ENCODE measurements at regions not wholly inside any gene's neighbourhood (a gene's known extent, or its start where the extent isn't known, plus 50 kb on each side); places are given as distances from the start of the nearest gene placed in this dataset.

DNA sequence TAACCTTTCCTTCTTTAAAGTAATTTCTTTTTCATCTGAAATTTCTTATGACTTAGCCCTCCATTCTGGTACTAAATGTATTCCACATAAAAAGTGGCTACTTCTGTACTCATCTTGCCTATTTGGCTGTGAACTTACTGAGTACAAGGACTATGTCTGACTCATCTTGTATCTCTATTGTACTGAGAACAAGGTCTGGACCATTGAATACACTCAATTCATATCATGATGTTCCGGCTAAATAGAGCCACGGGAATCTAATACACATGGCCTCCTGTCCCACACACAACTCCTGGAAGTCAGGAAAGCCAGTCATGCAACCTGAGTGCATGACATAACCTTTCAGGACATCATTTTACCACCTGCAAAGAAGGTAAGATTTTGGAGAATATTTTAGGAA is 203.9 kb downstream of the PLK2 start:
- DNase-seq (ENCODE audit: low read depth), result no peak

GRCh38 chr5:58255386-58255785 is 204.5 kb downstream of the PLK2 start:
- DNase-seq (ENCODE audit: low read depth), result no peak

DNA sequence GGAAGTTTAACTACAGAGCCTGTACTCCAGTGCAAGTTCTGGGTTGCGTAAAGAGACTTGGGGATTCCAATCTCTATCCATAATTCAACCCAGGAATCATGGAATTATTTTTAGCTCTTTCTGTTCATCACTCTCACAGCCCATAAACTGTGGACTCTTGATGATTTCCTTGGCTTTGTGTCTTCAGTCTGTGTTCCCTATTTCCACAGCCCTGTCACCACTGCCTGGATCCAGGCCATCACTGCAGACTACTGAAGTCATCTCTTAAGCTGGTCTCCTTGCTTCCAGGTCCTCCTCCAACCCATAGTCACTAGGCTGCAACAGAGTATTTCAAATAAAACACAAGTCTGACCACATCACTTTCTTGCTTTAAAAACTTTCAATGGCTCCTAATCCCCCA is 211.7 kb downstream of the PLK2 start:
- DNase-seq (ENCODE audit: low read depth), result no peak

GRCh38 chr5:58246461-58246944 is 213.4 kb downstream of the PLK2 start:
- DNase-seq (ENCODE audit: low read depth), result no peak

DNA sequence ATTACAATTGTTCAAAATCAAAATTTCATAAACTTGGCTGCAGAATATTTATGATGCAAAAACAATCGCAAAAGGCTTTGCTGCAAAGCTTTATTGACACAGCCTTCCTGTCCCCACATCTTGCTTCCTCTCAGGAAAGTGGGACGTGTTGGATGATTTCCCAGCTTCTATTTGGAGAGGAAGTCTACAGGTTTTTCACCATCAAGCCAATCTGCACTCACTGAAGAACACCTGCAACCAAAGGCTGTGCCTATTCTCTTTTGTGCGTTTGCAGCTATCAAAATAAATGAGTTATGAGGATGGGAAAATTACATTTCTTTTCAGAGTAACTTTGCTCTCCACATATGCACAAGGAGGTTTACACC is 214.4 kb downstream of the PLK2 start:
- no peak for DNase-seq (ENCODE audit: low read depth)

- no peak for DNase-seq (ENCODE audit: low read depth)
Observed at GRCh38 chr5:58244819-58245475, 214.9 kb downstream of the PLK2 start.

DNA sequence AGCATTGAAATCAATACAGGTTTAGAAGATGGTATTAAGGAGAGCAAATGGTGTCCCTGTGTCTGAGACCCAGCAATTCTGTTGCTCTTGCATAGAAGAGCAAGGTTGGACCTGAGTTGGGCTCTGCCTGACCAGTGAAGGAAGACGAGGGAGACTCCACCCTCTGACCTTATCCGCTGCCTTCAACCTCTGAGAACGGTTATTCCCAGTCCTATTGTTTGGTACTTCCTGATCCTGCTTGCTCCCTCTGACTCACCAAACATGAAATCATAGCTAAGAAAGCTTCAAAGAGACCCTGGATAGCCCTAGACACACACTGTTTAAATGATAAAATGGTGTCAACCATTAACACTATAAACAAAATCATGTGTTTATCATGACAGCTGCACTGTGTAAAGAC is 218.5 kb downstream of the PLK2 start:
- DNase-seq (ENCODE audit: low read depth), result no peak

DNA sequence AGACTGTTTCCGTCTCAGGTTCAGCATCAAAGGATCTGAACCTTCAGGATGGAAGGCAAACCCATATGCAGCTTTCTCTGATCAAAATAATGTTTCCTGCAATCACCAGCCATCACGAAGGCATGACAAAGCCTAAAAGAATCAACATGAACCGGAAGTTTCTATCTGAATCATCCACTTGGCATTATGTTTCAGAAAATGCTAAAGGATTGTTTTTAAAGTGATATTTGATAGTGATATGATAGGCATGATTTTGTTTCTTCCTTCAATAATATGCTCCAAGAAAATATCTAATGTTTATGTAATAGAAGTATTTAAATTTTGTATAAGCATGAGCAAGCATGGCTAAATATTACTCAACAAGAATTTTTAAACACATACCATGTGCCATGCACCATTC is 219.6 kb downstream of the PLK2 start:
- DNase-seq (ENCODE audit: low read depth), result no peak

DNA sequence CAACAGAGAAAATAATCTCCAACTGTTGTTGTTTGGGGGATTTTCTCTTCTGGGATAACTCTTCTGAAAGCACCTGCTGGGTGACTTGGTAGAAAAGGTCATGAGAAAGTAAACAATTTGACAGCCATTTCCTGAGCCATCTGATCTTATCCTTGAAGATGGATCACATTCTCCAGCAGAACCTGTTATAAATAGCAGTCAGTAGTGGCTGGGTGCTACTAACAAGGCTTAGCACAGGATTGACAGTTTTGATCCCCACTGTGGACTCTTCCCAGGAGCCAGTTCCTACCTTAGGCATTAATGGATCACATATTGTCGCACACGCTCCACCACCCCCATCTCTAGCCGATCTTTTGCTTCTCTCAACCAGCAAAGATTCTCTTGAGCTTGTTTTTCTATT is 220.2 kb downstream of the PLK2 start:
- no peak for DNase-seq (ENCODE audit: low read depth)

- DNase-seq (ENCODE audit: low read depth), result no peak
Observed at GRCh38 chr5:58239045-58239444, 220.8 kb downstream of the PLK2 start.

DNA sequence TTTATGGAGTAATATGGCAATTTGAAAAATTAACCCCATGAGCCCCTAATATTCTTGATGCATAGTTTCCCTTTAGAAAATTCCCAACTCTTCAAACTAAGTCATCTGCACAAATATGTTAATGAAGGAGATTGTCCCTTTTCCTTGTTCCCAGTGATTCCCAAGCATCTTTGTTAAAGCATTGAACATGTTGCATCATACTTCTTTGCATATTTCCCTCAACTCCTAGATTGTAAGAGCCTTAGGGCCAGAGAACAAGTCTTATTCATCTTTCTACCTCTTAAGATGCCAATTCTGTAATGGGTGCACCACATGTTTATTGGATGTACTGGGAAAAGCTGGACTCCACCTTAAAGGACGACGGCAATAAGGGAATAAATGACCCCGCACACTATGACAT is 223.4 kb downstream of the PLK2 start:
- no peak for DNase-seq (ENCODE audit: low read depth)

DNA sequence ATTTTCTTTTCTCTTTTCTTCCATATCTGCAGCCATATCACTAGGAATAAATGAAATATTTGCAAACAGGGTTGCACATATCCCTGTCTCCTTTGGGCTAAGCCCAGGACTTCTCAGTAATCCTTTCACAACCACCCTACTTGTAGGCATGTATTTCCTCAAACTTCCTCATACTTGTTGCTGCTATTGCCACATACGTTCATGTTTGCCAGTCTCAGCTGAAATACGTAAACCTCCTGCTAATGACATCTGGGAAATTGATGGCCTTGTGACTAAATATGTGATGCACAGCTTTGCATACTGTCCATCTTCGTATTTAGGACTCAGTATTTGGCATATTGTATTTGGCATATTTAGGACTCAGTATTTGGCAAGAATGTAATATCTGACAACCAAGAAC is 224.6 kb downstream of the PLK2 start:
- peak; percentile 9 for DNase-seq (ENCODE audit: low read depth)

- no peak for DNase-seq (ENCODE audit: low read depth)
Observed at GRCh38 chr5:58232130-58232529, 227.8 kb downstream of the PLK2 start.

- DNase-seq (ENCODE audit: low read depth), result no peak
Observed at GRCh38 chr5:58231041-58231440, 228.8 kb downstream of the PLK2 start.

- DNase-seq (ENCODE audit: low read depth), result no peak
Observed at GRCh38 chr5:58228896-58229295, 231.0 kb downstream of the PLK2 start.

GRCh38 chr5:58227858-58228257 is 232.0 kb downstream of the PLK2 start:
- no peak for DNase-seq (ENCODE audit: low read depth)

- no peak for DNase-seq (ENCODE audit: low read depth)
Observed at GRCh38 chr5:58224661-58225060, 235.2 kb downstream of the PLK2 start.

GRCh38 chr5:58224221-58224620 is 235.7 kb downstream of the PLK2 start:
- DNase-seq (ENCODE audit: low read depth), result no peak

DNA sequence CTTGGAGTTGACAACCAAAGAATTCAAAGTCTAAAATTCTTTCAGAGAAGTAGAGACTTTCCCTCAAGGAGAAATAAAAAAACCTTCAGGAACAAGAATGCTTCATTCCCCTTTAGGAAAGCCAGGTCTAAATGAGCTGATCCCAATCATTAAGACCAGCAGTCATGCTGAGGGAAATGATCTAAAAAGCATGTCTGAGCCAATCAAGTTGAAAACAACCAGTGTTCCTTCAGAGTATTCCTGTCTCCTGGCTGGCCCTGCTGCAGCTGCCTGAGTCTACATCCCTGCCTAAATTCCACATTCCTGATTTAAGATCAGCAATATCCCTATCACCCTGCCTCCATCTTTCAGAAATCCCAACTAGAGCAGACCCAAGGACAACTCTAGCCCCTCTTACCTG is 244.5 kb downstream of the PLK2 start:
- no peak for DNase-seq (ENCODE audit: low read depth)

- no peak for DNase-seq (ENCODE audit: low read depth)
Observed at GRCh38 chr5:58211441-58211840, 248.4 kb downstream of the PLK2 start.

- no peak for DNase-seq (ENCODE audit: low read depth)
Observed at GRCh38 chr5:58208674-58209073, 251.2 kb downstream of the PLK2 start.

GRCh38 chr5:58207076-58207475 is 252.8 kb downstream of the PLK2 start:
- DNase-seq (ENCODE audit: low read depth), result no peak

GRCh38 chr5:58204966-58205365 is 254.9 kb downstream of the PLK2 start:
- no peak for DNase-seq (ENCODE audit: low read depth)

GRCh38 chr5:58202941-58203444 is 256.9 kb downstream of the PLK2 start:
- no peak for DNase-seq (ENCODE audit: low read depth)

All from fibroblast of the conjunctiva (primary cell).